ENCODE measurements at regions not wholly inside any gene's neighbourhood (a gene's known extent, or its start where the extent isn't known, plus 50 kb on each side); places are given as distances from the start of the nearest gene placed in this dataset.

- no peak for DNase-seq
These were observed 94.3 kb upstream of the IRS2 start for GRCh38 chr13:109880371-109881346.

DNA sequence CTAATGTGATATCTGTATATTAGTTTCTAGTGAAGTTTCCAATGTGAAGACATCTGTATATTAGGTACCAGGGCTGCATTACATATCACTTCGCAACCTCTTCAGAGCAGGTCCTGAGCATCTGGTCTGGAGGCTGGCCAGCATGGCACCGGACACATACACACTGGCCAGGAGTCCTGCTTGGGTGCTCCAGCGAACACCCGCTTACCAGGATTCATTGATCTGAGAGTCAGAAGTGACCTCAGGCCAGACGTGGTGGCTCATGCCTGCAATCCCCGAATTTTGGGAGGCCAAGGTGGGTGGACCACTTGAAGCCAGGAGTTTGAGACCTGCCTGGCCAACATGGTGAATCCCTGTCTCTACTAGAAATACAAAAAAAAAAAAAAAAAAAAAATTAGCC is 93.0 kb upstream of the IRS2 start:
- no peak for DNase-seq

- DNase-seq = no peak
These were observed 91.4 kb upstream of the IRS2 start for GRCh38 chr13:109877809-109878208.

DNA sequence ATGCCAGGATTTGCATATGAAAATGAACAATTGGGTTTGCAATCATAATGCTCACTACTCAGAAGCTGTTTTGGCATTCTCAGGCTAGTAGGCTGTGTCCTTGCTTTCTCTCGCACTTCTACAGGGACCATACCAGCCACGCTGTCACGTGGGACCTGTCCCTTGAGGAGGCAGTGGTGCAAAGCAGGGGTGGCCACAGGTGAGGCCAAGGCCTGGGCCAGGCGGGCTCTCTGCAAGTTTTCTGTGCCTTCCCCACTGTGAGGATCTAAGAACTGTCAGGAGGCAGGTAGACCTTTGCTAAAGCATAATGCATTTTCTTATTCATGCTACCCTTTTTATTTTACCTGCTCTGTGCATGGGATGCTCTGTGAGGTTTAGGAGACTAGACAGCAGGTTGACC is 89.4 kb upstream of the IRS2 start:
- DNase-seq = no peak

DNA sequence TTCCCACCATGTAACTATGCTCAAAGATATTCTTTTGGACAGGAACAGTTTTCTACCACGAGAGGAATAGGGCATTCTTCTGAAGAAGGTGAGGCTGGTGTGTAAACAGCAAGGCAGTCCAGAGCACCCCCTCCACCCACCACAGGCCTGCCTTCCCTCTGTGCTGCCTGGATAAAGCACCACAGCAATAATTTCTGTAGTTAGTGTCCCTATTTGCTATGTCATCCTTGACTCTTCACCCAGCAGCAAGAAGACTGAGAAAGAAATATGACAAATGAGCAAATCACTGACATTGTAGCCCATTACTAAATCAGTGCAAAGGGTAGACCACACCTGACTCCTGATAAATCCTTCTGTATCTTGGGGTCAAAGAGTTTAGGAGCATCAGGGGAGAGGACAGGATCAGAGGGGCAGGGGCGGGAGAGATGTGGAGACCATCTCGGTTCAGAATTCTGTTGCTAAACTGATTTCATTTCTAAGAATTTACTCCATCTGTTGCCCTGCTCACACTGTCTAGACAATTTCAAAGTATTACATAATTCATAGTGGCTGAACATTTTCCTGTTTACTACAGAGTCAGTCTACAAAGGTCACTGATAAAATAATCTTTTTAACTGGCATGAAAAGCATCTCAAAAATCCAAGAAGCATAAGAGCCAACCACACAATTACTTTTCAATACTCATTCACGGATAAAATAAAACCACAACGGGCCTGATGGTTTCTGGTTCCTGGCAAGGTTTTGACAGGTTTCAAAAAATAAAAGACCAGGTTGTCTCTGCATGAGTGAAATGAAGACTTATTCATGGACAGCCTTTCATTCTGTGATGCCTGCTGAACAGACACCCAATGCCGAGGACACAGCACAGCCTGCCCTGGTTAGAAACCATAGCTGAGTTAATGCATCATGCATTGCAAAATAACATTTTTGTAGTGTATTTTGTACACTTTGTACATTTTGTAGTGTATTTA is 88.4 kb upstream of the IRS2 start:
- no peak for DNase-seq

DNA sequence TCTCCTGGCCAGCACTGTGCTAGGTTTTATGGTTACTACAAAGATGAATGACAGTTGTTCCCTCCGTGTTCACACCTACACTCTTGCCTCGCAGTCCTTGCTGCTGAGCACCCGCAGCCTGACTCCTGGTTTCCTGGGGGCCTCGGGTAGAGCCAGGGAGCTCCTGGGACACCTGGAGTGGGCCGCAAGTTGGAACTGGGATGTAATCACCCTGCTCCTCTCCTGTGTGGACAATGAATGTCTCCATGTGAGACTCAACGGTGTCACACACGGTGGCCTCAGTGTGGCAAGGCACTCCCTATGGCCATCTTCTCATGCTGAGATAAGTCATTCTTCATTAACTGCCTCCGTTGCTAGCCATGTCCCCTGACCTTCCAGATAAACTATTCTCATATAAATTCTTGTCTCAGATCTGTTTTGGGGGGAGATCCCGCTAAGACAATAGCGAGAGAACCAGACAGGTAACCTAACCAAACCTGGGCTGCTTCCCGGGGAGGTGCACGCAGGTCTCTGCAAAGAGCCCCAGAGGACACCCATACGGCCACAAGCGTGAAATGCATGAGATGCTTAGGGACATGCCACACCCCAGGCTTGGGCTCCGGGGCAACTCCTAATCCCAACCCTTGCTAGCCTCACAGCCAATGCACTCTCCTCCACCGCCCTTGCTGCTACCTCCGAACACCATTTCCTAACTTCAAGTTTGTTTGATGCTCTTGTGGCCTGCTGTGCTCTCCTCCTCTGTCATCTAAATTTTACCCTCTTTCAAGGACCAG is 87.2 kb upstream of the IRS2 start:
- DNase-seq = no peak

DNA sequence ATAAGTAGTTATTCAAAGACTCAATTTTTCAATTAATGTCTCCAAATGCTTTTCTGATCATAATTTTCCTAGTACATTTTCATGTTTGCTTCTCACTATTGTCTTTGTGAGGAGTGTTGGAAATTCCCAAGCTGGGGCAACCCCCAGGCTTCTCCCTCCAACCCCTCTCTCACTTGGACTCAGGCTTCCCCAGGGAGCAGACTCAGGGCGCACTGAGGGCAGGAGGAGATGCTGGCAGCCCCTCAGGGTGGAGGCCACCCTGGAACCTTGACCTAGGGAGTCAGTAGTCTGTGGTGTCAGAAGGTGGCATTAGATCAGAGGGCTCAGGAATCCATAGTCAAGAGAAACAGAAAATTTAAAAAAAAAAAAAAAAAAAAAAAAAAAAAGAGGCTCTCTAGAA is 86.5 kb upstream of the IRS2 start:
- DNase-seq = no peak

DNA sequence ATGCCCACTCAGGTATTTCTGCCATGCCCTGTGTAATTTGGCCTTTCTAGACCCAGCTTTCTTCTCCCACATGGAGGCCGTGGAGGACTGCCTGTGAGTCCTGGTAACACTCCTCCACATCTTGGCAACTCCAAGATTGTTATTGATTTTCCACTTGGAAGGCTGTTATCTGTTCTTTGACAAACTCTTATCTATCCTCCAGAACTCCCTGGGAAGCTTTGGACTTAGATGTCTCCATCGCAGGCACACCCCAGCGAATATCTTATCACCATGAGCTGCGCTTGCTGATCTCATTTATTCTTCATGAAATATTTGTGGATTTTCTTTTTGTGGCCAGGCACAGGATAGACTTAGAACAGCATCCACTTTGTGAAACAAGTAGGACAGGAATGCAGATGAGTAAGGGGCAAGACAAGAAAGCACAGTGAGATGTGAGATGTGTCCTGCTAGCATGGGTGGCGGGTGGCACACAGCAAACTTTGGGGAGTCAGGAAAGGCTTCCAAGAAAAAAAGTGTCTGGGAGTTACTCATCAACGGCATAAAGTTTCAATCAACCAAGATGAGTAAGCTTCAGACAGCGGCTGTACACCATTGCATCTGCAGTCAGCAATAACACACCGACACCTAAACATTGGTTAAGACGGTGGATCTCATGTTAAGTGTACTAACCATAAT is 84.5 kb upstream of the IRS2 start:
- DNase-seq = no peak

GRCh38 chr13:109870274-109870673 is 83.9 kb upstream of the IRS2 start:
- no peak for DNase-seq

- DNase-seq = peak; percentile 98
These were observed 83.2 kb upstream of the IRS2 start for GRCh38 chr13:109869312-109870237.

GRCh38 chr13:109868578-109869311 is 82.4 kb upstream of the IRS2 start:
- no peak for DNase-seq

DNA sequence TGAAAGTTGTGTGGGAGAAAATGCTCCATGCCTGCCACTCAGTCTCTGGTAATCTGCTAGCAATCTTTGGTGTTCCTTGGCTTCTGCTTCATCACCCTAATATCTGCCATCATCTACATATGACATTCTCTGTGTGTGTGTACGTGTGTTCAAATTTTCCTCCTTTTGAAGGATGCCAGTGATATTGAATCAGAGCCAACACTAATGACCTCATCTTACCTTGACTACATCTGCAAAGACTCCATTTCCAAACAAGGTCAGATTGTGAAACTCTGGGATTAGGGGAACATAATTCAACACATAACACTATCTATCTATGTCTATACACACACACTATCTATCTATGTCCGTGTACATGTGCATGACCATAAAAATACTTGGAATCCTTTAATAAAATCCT is 81.4 kb upstream of the IRS2 start:
- DNase-seq = no peak

DNA sequence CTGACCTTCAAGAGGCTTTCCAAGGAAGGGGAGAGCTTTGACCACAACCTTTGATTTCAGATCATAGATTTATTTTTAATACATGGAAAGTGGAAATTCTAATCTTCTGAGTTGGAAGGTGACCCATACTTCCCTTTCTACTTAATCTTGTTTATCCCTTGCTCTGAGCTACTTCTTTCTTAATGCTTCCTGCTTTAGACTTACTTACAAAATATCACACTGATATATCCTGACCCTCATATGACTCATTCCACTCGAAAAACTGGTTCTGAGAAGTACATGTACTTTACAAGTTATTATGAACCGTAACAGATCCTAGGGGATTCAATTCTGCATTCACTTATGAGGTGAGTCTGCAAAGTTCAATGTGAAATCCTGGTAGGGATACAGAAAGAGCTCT is 76.2 kb upstream of the IRS2 start:
- no peak for DNase-seq

GRCh38 chr13:109859898-109860297 is 73.5 kb upstream of the IRS2 start:
- DNase-seq = no peak

- DNase-seq = no peak
These were observed 72.9 kb upstream of the IRS2 start for GRCh38 chr13:109859216-109859835.

DNA sequence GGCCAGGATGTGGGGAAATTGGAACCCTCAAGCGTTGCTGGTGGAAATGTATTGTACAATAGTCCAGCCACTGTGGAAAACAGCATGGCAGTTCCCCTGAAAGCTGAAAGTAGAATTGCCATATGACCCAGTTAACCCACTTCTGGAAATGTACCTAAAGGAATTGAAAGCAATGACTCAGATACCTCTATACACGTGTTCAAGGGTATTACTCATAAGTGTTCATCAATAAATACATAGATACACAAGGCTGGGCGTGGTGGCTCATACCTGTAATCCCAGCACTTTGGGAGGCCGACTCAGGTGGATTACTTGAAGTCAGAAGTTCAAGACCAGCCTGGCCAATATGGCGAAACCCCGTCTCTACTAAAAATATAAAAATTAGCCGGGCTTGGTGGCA is 71.9 kb upstream of the IRS2 start:
- no peak for DNase-seq

DNA sequence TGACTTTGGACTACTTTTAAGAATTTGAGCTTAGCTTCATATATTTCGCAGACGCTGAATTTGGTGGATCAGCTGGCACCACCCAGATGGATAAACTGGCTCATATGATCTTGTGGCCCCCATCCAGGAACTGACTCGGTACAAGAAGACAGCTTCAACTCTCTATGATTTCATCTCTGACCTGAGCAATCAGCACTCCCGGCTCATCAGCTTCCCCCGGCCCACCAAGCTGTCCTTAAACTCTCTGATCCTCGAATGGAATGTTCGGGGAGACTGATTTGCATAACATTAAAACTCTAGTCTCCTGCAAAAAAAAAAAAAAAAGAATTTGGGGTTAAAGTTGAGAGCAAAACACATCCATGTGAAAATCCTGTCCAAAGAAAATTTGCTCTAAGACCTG is 71.4 kb upstream of the IRS2 start:
- DNase-seq = no peak

GRCh38 chr13:109857325-109857724 is 70.9 kb upstream of the IRS2 start:
- no peak for DNase-seq

DNA sequence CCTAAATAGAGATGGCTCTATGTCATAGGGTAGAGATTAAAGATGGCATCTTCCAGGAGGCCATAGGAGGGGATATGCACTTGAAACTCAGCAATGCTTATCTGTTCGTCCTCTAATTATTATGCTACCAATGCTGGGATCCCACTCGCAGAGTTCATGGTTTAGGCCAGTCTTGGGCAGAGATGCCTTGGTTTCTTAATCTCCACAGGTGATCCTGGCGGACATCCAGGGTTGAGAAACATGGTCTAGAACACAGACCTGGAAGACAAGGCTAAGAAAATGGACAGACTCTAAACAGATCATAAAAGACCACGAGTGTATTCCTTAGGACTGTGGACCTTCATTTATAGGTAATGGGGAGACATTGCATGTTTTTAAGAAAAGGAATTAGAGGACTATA is 70.0 kb upstream of the IRS2 start:
- no peak for DNase-seq

- no peak for DNase-seq
These were observed 66.8 kb upstream of the IRS2 start for GRCh38 chr13:109853153-109853552.
